ENCODE measurements at regions not wholly inside any gene's neighbourhood (a gene's known extent, or its start where the extent isn't known, plus 50 kb on each side); places are given as distances from the start of the nearest gene placed in this dataset.

GRCh38 chr1:213661302-213661701, 326.5 kb upstream of the PROX1 start:
- in situ Hi-C loops (cut with MboI; ENCODE audit: low pct_unique_long_range_greater_than_20kb, low sequenced_read_pairs, unreplicated experiment), result no loop called here
- TF ChIP-seq, protein P1, sequence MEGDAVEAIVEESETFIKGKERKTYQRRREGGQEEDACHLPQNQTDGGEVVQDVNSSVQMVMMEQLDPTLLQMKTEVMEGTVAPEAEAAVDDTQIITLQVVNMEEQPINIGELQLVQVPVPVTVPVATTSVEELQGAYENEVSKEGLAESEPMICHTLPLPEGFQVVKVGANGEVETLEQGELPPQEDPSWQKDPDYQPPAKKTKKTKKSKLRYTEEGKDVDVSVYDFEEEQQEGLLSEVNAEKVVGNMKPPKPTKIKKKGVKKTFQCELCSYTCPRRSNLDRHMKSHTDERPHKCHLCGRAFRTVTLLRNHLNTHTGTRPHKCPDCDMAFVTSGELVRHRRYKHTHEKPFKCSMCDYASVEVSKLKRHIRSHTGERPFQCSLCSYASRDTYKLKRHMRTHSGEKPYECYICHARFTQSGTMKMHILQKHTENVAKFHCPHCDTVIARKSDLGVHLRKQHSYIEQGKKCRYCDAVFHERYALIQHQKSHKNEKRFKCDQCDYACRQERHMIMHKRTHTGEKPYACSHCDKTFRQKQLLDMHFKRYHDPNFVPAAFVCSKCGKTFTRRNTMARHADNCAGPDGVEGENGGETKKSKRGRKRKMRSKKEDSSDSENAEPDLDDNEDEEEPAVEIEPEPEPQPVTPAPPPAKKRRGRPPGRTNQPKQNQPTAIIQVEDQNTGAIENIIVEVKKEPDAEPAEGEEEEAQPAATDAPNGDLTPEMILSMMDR (IDR thresholded peaks at IDR 0.05; ENCODE audit: extremely low read depth, insufficient read depth, missing control alignments), result no peak
- no peak for DNase-seq (ENCODE audit: low spot score)

- in situ Hi-C loops (cut with MboI; ENCODE audit: low pct_unique_long_range_greater_than_20kb, low sequenced_read_pairs, unreplicated experiment), result no loop called here
- DNase-seq (ENCODE audit: low spot score), result no peak
- TF ChIP-seq, protein P1 (IDR thresholded peaks at IDR 0.05; ENCODE audit: extremely low read depth, insufficient read depth, missing control alignments), result no peak
Measured at GRCh38 chr1:213666113-213666512, 321.7 kb upstream of the PROX1 start.

GRCh38 chr1:213666922-213667321, 320.9 kb upstream of the PROX1 start:
- in situ Hi-C loops (cut with MboI; ENCODE audit: low pct_unique_long_range_greater_than_20kb, low sequenced_read_pairs, unreplicated experiment), result no loop called here
- DNase-seq (ENCODE audit: low spot score), result no peak
- TF ChIP-seq, protein P1 (IDR thresholded peaks at IDR 0.05; ENCODE audit: extremely low read depth, insufficient read depth, missing control alignments), result no peak

DNA sequence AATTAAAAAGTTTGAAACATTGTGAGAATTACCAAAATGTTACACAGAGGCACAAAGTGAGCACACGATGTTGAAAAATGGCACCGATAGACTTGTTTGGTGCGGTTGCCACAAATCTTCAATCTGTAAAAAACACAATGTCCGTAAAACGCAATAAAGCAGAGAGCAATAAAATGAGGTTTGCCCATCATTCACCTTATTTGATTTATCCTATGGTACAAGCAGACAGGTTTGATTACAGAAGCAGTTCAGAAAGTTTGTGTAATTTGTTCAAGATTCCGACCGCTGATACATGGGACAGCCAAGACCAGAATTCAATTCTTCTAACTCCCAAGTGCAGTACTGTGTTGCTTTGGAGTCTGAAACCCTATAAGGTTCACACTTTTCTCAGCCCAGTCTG, 318.3 kb upstream of the PROX1 start:
- DNase-seq (ENCODE audit: low spot score), result no peak
- TF ChIP-seq, protein P1 (IDR thresholded peaks at IDR 0.05; ENCODE audit: extremely low read depth, insufficient read depth, missing control alignments), result no peak
- in situ Hi-C loops (cut with MboI; ENCODE audit: low pct_unique_long_range_greater_than_20kb, low sequenced_read_pairs, unreplicated experiment), result no loop called here

GRCh38 chr1:213669964-213670691, 317.6 kb upstream of the PROX1 start:
- in situ Hi-C loops (cut with MboI; ENCODE audit: low pct_unique_long_range_greater_than_20kb, low sequenced_read_pairs, unreplicated experiment), result no loop called here
- DNase-seq (ENCODE audit: low spot score), result no peak
- TF ChIP-seq, protein P1 (IDR thresholded peaks at IDR 0.05; ENCODE audit: extremely low read depth, insufficient read depth, missing control alignments), result no peak

DNA sequence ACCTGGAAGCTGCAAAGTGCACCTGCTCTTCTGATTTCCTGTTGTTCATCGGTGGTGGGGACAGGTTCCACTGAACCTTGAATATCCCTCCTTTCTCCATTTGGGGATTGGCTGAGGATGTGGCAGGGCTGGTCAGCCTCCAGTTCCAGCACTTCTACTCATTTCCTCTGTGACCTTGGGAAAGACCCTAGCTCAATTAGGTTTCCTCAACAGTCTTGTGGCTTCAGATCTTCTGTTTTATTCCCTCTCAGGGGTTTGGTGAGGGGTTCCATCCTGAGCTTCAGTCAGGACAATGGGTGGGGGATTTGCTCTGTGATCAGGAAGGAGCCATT, 317.1 kb upstream of the PROX1 start:
- TF ChIP-seq, protein P1 (IDR thresholded peaks at IDR 0.05; ENCODE audit: extremely low read depth, insufficient read depth, missing control alignments), result no peak
- DNase-seq (ENCODE audit: low spot score), result no peak
- in situ Hi-C loops (cut with MboI; ENCODE audit: low pct_unique_long_range_greater_than_20kb, low sequenced_read_pairs, unreplicated experiment), result no loop called here
